Ureter (tissue), 1 donor: ENCODE measurements at regions not wholly inside any gene's neighbourhood (a gene's known extent, or its start where the extent isn't known, plus 50 kb on each side); places are given as distances from the start of the nearest gene placed in this dataset.
"Not testable (repeated sequence)": the region's sequence is repeated elsewhere in the genome, so short reads cannot be mapped to it uniquely, and the experiment has no call there.

Experiments
- DNase-seq: peaks from one replicate; pipeline ENCODE4 v3.0.0-alpha.2; 2020; ENCODE audit warnings: low spot score
- donor health status: DM: yes; HTN: yes; CAD: no.

DNA sequence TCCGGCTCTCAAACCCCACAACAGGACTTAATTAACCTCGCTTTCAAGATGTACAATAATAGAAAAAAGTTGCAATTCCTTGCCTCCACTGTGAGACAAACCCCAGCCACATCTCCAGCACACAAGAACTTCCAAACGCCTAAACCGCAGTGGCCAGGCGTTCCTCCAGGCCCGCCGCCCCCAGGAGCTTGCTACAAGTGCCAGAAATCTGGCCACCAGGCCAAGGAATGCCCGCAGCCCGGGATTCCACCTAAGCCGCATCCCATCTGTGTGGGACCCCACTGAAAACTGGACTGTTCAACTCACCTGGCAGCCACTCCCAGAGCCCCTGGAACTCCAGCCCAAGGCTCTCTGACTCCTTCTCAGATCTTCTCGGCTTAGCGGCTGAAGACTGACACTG is 262.5 kb downstream of the SMARCA2 start:
- DNase-seq = not testable (repeated sequence)

DNA sequence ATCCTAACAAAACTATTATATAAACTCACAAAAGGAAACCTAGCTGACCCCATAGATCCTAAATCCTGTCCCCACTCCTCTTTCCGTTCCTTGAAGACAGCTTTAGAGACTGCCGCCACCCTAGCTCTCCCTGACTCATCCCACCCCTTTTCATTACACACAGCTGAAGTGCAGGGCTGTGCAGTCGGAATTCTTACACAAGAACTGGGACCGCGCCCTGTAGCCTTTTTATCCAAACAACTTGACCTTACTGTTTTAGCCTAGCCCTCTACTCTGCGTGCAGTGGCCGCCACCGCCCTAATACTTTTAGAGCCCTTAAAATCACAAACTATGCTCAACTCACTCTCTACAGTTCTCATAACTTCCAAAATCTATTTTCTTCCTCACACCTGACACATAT is 264.0 kb downstream of the SMARCA2 start:
- not testable (repeated sequence) for DNase-seq

DNA sequence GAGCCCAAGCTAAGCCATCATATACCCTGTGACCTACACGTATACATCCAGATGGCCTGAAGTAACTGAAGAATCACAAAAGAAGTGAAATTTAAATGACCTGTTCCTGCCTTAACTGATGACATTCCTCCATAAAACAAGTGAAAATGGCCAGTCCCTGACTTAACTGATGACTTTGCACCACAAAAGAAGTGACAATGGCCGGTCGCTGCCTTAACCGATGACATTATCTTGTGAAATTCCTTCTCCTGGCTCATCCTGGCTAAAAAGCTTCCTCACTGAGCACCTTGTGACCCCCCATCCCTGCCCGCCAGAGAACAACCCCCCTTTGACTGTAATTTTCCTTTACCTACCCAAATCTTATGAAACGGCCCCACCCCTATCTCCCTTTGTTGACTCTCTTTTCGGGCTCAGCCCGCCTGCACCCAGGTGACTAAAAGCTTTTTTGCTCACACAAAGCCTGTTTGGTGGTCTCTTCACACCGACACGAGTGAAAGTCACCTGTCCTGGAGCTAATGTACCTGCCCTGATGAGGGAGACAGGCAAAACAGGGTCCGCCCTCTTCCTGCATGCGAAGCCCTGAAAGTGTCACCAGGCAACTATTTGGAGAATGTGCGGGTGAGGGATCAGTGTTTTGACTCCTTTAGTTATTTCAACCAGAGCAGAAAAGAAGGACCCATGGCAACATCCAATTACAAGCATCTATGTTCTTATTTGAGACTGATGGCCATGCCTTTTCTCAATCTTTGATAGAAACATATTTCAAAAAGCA is 266.1 kb downstream of the SMARCA2 start:
- no peak for DNase-seq

DNA sequence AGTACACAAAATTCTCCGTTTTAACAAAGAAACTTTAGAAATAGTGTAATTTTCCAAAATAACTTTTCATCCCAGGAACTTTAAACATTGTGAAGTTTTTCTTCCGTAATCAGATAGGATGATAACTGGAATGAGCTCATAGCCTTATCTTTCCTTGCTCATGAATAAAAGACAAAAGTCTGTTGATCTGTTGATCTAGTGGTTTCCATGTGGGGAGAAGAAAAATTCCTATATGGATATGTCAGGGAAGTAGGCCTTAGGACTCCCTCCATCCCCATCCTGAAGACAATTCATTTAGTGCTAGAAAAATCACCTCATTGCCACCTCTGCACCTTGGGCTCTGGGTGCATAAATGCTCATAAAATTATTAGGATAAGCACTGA is 266.6 kb downstream of the SMARCA2 start:
- DNase-seq = no peak

DNA sequence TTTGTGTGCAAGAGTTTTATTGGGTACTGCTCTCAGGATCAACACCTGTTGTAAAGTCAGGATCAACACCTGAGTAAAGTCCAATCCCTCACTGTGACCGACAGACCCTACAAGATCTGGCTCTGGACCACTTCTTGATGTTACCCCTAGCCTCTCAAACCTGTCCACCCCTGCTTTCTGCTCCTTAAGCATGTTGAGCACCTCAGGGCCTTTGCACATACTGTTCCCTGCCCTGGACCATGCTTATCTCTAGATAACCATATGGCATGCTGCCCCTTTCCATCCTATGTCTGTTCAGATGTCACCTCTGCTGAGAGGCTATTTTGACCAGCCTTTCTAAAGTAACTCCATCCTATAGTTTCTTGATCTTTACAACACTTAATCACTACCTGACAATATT is 269.6 kb downstream of the SMARCA2 start:
- DNase-seq = no peak

DNA sequence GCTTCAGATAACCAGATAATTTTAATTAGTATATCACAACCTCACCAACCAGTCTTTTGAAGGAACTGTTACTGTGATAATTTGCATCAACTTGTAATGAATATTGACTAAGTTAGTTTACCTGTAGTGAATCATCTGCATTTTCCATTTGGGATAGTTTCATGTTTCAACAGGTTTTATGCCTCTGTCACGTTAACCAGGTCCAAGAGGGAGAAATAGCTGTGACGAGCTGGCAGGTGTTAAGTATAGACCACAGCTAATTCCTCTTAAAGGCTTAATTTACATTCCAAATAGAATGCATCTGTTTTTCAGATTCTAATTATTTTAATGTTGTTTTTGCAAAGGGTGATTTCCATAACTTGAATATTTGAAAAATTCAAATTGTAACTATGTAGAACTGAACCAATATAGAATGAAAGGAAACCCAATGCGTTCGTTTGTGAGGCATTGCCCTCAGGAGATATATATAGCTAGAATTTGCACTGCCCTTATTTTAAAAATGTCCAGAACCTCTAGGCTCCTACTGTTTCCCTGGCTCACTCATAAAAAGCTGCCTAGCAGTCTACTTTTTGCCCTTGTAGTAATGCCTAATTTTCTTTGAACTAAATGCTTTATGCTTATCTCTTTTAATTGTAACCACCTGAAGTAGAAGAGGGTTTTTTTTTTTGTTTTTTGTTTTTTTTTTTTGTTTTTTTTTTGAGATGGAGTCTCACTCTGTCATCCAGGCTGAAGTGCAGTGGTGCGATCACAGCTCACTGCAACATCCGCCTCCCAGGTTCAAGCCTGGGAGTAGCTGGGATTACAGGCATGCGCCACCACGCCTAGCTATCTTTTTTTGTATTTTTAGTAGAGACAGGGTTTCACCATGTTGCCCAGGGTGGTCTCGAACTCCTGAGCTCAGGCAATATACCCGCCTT is 270.5 kb downstream of the SMARCA2 start:
- no peak for DNase-seq

DNA sequence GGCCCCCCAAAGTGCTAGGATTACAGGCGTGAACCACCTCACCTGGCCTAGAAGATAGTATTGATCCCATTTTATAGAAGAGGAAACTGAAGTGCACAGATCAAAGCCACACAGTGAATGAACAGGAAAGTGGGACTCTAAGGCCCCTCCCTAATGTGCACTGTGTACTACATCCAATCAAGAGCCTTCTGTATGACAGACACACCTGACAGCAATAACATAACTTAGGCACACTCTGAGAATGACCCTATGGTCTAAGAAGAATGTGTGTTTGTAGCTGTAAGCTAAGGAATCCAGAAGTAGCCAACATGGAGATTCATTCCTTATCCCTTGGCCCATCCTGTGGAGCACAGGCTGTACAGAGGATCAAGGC is 271.2 kb downstream of the SMARCA2 start:
- DNase-seq = no peak

DNA sequence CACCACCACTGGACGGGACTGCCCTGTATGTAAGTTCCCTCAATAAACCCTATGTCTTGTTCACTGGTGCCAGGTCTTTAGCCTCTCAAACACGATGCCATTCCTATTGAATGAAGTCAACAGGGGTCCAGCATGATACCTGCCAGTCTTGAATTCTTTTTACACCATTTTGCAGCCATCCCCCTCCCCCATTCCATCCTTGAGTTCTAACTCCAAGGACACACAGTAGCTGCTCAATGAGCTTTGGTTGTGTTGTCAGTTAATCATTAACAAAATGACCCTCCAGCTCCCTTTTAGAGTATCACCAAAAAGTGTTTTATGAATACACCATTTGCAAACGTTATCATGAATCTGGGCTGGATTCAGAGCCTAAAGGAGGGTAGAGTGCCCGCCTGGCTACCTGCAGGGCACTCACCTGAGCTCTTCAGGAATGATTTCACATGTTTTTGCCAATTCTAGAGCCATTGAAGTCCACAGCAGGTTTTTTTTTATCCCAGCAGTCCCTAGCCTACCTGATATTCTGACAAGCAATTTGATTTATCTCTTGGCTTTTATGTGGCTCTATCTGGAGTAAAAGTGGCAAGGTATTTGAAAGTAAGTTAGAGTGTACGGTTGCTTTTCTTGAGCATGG is 271.8 kb downstream of the SMARCA2 start:
- DNase-seq = no peak

DNA sequence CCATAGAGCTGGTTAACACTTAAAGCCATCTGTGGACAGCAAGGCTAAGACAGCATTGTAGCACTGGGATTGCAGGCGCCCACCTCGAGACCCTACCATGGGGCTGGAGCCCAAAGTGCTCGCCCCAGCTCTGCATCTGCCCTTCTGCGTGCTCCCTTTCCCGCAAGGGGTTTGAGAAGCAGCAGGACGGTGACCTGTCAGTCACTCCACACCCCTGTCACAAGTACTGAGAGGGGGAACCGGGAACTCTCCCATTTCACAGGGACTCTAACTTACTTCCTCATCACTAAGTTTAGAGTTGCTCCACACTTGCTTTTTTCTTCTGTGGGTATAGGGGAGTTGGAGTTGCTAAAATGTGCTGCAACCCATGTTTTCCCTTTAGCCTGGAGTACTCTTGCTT is 273.2 kb downstream of the SMARCA2 start:
- DNase-seq = no peak

DNA sequence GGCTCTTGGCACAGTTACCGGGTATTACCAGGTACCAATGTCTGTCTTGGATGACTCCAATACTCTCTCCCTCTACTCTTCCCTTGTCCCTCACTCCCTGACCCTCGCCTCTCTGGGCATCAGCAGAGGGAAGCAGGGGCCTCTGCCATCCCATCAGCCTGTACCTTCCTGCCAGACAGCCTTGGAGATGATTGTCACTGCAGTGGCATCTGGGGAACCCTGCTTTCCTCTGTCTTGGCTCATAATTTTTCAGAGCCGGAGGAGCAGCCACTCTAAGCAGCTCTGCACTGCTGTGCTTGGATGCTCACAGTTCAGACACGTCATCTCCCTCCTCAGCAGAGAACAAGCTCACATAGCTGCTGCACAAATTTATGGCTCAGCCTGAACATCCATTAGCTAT is 274.1 kb downstream of the SMARCA2 start:
- DNase-seq = no peak

DNA sequence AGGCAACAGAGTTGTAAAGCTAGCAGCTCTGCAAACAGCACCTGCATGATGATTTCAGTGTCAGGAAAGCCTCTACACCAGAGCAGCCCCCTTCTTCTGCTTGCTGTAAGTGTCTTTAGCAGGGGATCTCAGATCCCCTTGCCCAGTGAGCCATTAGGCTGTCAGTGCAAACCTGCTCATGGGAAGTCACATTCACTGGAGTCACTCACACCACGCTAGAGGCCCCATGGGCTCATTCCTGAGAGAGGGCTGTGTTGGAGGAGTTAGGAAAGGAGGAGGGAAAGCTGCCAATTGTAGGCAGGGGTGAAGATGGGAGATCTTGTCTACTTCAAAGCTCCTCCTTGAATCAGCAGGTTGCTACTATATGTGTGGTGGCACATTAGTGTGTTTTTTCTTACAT is 275.2 kb downstream of the SMARCA2 start:
- DNase-seq = no peak

DNA sequence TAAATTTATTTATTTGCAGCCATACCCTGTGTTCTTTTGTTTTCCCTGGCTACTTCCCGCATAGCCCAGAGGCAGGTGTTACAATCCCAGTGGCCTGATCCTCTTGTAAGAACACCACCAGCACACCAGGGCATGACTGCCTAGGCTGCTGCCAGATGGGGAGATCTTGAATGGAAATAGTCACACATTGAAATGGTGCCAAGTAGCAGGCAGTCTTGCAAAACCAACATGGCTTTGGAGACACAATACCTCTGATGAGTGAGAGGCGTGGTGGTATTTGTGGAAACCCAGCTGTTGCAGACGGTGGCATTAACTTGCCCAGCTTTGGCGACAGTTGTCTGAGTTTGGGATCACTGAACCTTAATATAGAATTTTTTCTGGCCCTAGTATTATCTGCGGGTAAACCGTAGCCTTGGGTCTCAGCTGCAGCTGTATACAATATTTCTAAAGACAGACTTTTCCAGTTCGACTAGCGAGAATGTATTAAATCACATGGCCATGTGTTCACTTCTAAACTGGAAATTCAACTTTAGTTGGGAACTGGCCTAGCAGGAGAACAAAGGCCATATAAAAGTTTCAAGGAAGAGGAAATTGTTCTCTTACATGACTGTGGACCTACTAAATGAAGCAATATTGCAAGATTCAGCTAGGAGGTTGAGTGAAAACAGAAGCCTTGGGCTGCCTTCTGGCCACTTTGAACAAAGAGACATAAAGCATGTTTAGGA is 277.0 kb downstream of the SMARCA2 start:
- DNase-seq = no peak

DNA sequence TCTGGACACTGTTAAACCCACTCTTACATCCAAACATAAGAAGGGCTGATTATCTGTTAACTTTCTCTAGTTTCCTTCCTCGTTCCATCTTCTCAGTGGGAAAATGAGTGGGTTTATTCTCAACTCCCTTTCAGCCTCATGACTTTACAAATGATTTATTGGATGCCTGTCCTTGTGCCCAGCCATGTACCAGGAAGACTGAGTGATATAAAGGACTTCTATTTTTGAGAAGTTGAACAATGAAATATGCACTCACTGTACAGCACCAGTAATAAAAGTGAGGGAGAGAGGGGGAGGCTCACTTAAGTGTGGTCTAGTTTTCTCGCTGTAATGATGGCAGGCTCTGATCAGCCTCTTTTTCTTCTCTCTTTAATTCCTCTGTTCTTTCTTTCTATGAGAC is 277.6 kb downstream of the SMARCA2 start:
- no peak for DNase-seq

DNA sequence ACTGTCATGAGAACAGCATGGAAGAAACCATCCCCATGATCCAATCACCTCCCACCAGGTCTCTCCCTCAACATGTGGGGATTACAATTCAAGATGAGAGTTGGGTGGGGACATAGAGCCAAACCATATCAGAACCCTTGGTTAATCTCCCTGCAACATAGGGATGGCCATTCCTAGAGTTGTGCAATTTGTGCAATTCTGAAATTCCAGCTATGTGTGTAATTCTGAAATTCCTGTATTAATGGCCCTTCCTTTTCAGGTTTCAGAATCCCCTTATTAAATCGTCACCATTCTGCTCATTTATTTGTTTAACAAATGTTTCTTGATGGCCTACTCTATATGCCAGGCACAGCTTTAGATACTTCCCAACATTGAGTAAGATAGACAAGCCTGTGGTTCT is 282.6 kb downstream of the SMARCA2 start:
- DNase-seq = no peak

DNA sequence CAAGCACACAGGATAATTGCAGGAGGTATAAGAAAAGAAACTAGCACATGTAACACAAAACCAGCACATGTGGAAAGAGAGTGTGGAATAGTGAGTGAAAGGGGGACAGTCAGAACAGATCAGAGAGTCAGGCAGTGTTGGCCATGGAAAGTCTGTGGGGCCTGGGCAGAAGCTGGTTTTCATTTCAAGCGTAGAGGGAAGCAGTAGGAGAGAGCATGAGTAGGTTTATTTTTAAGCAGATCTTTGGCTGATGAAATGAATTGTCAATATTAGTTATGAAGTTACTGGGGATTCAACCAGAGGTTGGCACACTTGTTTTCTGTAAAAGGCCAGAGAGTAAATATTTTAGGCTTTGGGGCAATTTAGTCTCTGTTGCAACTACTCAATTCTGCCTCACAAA is 283.1 kb downstream of the SMARCA2 start:
- no peak for DNase-seq

DNA sequence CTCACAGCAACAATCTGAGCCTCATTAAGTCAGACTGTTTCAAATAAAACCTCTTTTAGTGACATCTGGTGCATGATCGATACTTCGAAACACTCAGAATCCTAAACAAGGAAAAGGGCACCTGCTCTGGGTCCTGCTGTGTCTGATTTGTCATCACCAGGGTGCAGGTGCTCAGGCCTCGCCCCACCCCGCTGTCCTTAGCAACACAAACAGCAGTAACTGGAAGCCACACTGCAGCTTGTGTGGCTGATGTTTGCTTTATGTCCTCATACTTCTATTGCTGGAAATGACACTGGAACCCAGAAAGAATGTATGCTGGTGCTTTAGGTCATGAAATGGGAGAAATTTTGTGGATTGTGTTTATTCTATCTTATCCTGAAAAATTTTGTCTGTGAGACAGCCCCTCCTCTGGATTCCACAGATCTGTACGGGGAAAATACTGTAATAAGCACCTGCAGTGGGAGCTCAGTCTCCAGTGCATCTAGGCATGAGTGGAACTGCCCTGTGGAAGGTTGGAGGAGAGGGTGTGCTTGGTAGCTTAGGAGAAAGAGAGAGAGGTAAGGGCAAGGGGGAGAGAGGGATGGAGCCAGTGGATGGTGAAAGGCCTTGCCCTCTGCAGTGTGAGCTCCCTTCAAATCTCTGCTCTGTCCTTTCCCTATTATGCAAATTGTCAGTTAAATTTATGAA is 284.2 kb downstream of the SMARCA2 start:
- peak; percentile 67 for DNase-seq

DNA sequence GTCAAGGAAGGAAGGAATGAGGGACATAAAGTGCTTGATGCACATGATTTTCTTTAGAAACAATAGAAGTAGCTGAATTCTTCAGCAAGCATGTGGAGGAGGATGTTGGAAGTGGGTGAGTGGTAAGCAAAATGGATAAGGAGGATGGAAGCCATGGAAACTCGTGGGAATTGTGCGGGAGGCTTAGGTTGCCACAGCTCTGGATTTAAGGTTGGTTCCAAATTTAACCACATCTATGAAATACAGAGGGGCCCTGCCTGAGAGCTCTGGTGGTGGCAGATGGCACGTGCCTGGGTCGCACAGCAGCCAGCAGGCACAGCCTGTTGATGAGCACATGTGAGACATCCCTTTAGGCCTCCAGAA is 284.7 kb downstream of the SMARCA2 start:
- no peak for DNase-seq

DNA sequence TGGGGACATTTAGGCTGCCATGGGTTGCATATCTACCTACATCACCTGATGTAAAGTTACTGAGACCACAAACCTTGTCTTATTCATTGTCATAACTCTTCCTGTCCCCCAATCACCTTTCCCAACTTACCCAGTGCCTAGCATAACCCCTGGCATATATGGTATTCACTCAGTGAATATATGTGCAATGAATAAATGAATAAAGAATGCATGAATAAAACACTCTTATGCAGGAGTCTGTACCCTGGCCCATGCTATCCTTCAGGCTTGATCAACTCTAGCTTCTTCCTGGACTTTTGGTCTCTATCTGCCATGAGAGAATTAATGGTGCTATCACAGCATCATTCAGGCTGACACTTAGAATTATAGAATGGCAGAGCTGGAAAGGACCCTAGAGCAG is 285.2 kb downstream of the SMARCA2 start:
- DNase-seq = no peak

DNA sequence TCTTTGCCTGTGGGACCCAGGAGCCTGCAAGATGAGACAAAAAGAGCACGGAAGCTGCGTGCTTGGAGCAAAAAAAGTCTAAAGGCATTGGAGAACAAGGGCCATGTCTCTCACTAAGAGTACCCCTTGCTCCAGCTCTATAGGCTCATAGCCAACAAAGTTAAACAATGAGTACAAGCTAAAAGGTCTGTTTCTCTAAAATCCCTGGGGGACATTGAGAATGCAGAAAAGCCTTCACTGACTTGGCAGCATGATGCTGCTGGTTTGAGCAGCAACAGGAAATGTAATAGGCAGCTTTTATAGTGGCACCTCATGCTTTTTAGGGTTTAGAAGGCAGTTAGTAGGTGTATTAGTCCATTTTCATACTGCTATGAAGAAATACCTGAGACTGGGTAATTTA is 287.5 kb downstream of the SMARCA2 start:
- DNase-seq = no peak

DNA sequence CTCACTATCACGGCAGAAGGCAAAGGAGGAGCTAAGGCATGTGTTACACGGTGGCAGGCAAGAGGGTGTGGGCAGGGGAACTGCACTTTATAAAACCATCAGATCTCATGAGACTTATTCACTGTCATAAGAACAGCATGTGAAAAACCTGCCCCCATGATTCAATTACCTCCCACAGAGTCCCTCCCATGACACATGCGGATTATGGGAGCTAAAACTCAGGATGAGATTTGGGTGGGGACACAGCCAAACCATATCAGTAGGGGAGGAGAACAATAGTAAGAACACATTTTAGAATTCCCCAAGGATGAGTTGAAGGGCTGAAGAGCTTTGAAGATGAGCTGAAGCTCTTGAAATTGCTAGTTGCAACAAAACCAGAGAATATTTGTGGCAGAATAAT is 287.9 kb downstream of the SMARCA2 start:
- no peak for DNase-seq

DNA sequence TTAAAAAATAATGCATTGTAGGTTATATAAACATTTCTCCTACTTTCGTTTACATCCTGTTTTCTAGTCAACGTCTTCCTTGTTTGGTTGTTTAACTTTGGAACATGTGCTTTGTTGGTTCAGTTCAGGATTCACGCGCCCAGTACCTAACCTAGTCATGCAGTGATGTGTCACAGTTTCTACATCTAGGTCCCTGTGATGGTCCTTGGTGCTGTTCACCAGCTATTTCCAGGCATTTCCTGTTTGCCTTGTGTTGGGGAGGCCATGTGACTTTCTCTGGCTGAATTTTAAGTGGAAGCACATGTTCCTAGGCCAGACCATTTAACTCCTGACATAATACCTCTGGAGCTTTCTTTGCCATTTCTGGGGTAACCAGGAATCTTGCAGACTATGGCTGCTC is 292.3 kb downstream of the SMARCA2 start:
- no peak for DNase-seq

DNA sequence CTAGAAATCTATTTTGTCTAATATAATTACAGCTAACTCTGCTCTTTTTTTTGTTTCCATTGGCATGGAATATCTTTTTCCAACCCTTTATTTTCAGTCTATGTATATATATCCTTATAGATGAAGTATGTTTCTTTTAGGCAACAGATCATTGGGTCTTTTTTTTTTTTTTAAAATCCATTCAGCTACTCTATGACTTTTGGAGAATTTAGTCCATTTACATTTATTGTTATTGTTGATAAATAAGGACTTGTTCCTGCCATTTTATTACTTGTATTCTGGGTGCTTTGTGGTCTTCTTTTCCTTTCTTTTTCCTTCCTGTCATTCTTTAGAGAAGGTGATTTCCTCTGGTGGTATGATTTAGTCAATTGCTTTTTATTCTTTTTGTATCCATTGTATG is 296.8 kb downstream of the SMARCA2 start:
- DNase-seq = no peak
